SW 1271 (cell line): ENCODE measurements at regions not wholly inside any gene's neighbourhood (a gene's known extent, or its start where the extent isn't known, plus 50 kb on each side); places are given as distances from the start of the nearest gene placed in this dataset.
"Not testable (repeated sequence)": the region's sequence is repeated elsewhere in the genome, so short reads cannot be mapped to it uniquely, and the experiment has no call there.

Experiments
- DNase-seq, 2 experiments: peaks; one replicate each; lab custom pipeline; 2025; lab: John Stamatoyannopoulos, UW

DNA sequence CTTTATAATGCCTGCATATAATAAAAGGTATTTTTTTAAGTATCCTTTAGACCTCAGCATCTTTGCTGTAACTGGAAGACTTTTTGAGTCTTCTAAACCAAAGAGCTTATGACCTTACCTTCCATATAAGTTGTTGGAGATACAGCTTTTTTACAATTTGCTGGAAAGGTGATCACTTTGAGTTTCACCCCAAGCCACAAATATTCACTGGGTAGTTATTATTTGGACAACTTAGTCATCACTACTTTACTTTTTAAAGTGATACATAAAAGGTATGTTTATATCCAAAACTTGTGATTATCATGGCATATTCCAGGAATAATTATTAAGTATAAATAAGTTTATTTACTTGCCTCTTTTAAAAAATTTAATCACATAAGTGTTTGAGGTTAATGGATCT lies 246.7 kb upstream of the NRIP1 start:
- DNase-seq: no peak

DNA sequence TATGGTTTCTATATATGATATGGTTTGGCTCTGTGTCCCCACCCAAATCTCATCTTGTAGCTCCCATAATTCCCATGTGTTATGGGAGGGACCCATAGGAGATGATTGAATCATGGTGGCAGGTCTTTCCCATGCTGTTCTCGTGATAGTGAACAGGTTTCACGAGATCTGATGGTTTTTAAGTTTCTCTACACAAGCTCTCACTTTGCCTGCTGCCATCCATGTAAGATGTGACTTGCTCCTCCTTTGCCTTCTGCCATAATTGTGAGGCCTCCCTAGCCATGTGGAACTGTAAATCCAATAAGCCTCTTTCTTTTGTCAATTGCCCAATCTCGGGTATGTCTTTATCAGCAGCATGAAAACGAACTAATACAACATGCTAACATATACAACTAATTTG lies 252.2 kb upstream of the NRIP1 start:
- not testable (repeated sequence) for DNase-seq

GRCh38 chr21:15319727-15320126 lies 254.9 kb upstream of the NRIP1 start:
- DNase-seq: no peak

GRCh38 chr21:15324542-15324941 lies 259.7 kb upstream of the NRIP1 start:
- DNase-seq: no peak

- DNase-seq: no peak
Measured at GRCh38 chr21:15326032-15326867, 261.4 kb upstream of the NRIP1 start.

- no peak for DNase-seq
Measured at GRCh38 chr21:15327637-15328265, 263.0 kb upstream of the NRIP1 start.

GRCh38 chr21:15329191-15329590 lies 264.4 kb upstream of the NRIP1 start:
- DNase-seq: no peak

DNA sequence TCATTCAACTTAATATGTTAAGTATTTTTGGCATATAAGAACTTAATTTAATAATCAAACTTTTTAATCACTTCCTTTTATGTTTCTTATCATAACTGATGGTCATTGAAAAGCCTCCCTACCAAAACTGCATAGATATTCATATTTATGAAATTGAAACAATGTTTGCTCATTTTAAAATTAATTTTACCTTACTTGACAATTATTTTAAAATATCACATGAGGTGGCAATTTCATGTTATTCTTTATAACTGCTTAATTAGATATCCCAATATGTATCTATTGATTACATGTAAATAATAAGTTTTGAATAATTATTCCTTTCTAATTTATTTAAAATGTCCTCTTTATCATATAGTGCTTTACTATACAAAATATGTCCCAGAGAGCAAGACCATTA lies 266.1 kb upstream of the NRIP1 start:
- DNase-seq: no peak

DNA sequence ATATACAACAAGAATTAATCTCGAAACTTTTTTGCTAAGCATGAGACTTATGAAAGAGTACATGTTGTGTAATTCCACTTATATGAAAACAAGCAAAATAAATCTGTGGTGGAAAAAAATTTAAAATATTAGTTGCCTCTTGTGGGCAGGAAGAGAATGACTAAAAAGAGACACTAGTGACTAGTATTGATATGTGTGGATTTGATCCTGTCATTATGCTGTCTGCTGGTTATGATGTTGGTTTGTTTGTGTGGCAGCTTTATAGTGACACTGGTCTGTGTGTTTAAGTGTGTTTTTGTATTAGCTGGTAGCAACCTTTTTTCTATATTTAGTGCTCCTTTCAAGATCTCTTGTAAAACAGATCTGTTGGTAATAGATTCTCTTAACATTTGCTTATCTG lies 267.8 kb upstream of the NRIP1 start:
- DNase-seq: no peak

DNA sequence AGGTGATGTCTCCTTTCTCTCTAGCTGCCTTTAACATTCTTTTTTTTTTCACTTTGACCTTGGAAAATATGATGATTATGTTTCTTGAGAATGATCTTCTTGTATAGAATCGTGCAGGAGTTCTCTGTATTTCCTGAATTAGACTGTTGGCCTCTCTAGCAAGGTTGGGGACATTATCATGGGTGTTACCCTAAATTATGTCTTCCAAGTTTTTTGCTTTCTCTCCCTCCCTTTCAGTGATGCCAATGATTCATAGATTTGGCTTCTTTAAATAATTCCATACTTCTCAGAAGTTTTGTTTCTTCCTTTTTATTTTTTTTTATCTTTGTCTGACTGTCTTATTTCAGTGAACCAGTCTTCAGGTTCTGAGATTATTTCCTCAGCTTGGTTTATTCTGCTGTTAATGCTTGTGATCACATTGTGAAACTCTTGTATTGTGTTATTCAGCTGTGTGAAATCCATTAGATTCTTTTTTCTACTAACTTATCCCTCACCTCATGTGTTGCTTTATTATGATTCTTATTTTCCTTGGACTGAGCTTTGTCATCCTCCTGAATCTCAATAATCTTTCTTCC lies 268.4 kb upstream of the NRIP1 start:
- no peak for DNase-seq

- DNase-seq: no peak
Measured at GRCh38 chr21:15333951-15334350, 269.2 kb upstream of the NRIP1 start.

DNA sequence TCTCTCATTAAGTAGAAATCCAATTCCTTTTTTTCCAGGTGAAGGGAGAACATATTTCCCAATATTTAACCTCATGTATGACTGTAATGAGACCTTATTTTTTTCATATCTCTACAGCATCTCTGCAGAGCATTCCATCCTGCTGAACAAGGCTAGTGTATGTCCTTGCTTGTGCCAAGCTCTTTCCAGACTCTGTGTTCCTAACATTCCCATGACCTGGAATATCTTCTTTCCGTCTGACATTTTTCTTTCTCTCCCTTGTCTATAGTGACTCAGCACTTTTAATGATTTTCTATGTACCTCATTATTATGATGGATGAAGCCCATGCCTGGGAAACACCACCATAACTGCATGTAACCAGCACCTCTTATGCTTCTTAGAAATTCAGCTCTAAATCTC lies 278.3 kb upstream of the NRIP1 start:
- DNase-seq: no peak

DNA sequence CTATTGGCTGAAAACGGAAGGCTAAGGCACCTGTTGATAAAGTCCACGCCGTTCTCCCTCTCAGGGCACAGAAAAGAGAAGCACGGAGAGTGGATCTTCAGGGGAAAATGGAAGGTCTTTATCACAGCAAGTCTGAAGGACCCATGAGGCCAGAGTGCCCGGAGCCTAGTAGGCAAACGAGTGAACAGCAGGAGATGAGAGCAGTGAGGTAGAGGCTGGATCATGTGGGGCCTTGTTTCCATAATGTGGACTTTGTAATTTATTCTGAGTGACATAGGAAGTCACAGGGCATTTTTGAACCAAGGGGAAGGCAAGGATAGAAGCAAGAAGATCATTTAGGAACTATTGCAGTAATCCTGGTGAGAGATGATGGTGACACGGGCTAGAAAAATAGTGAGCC lies 287.2 kb upstream of the NRIP1 start:
- no peak for DNase-seq

DNA sequence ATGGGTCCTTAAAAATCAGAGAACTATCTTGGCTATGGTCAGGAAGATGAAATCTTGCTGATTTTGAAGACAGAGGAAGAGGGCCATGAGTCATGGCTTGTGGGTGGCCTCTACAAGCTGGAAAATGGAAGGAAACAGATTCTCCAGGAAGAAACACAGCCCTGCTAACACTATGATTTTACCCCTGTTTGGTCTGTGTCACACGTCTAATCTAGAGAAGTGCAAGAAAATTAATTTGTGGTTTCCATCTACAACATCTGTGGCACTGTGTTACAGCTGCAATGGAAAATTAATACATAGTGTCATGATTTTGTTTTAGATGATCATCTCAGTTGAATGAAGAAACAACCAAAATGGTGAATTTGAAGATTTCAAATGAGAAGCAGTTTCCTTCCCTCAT lies 288.7 kb upstream of the NRIP1 start:
- DNase-seq: no peak

DNA sequence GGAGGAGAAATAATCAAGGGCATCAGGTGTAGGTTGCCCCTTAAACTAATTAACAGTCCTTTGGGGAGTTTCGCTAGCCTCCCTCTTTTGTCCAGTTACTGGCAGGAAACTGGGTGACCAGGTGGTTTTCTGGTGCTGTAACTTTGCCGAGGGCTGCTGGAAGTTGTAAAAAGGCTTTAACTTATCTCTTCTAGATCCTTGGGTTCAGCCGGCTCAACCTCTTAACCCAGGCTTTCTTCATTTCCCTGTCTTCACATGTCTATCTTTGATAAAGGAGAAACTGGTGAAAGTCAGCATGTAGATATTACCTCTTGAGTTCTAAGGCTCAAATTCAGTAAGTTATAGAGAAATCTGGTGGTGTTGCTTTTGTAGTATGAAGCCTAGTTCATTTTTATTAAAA lies 289.7 kb upstream of the NRIP1 start:
- no peak for DNase-seq

- no peak for DNase-seq
Measured at GRCh38 chr21:15355066-15355465, 290.3 kb upstream of the NRIP1 start.

DNA sequence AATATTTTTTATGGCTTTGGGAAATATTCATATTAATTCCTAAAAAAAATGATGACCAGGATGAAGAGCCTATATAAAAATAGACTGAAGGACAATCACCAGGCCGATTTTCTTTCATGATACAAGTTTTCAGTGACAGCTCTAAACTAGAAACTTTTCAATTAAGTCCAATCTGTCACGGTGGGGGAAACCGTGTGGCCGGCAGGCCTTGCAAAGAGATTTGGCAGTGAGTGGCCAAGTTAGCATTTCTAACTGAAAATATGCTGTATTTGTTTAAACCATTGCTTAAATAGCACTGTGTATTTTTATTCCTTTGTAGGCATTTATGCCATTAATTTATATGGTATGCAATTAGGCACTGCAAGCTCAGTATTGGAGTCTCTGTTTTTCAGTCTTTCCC lies 294.5 kb upstream of the NRIP1 start:
- no peak for DNase-seq

- no peak for DNase-seq
Measured at GRCh38 chr21:15362458-15362857, 297.7 kb upstream of the NRIP1 start.

DNA sequence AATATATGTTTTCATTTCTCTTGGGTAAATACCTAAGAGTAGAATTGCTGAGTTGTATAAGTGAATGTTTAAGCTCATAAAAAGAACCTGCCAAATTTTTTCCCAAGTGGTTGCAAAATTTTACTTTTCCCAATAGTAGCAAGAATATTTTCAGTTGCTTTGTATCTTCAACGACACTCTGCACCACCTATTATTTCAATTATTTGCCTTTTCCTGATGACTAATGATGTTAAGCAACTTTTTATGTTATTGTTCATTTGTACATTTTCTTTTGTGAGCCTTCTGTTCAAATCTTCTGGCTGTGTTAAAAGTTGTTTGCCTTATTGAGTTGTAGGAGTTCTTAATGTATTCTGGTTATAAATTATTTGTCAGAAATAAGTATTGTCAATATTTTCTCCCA lies 299.1 kb upstream of the NRIP1 start:
- no peak for DNase-seq

DNA sequence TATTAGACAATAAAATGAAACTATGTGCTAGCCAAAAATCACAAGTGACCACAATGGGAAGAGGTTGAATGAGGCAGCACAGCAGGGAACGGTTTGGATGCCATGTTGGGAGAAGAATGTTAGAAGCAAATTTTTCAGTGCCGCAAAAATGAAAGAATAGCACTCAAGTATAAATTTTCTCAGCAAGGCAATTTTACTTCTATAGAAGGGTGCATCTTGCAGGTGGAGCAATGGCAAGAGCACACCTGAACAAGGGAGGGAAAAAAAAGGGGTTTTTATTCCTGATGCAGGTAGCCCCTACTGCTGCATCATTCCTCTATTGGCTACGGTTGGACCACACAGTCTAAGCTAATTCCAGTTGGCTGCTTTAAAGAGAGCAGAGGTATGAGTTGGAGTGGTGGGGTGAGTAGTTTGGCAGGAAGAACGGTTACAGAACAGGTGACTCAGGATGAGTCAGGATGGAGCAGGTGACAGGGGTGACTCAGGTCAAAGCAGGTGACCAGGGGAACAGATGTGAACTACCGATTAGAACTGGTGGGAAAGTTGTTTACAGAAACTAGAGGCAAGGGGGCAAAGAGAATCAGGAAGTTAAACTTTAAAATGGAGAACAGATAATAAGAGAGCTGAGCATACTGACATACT lies 301.1 kb upstream of the NRIP1 start:
- no peak for DNase-seq

DNA sequence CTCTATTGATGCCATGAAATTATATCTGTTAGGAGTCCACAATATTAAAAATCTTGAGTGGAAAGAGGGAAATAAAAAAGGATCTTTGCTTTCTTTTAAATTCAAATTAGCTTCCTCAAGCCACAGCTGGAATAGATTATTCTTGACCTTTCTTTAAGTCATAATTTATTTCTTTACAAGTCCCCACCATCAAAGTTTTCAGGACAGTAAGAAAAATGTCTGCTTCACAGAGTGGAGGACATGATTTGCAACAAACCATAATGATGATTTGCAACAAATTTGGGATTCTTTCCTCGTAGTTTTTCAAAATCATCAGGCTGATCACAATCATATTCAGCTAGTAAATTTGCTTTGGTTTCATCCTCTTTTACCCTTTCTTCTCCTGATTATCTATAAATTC lies 301.8 kb upstream of the NRIP1 start:
- DNase-seq: no peak

- DNase-seq: no peak
Measured at GRCh38 chr21:15367061-15367626, 302.3 kb upstream of the NRIP1 start.
